ENCODE measurements at regions not wholly inside any gene's neighbourhood (a gene's known extent, or its start where the extent isn't known, plus 50 kb on each side); places are given as distances from the start of the nearest gene placed in this dataset.
"Not testable (repeated sequence)": the region's sequence is repeated elsewhere in the genome, so short reads cannot be mapped to it uniquely, and the experiment has no call there.

- H3K9me3 Mint-ChIP-seq; H3K36me3 Mint-ChIP-seq; DNase-seq; H3K27me3 Mint-ChIP-seq; H3K27ac Mint-ChIP-seq; H3K4me3 Mint-ChIP-seq; H3K4me1 Mint-ChIP-seq (ENCODE audit: low read depth); POLR2A ChIA-PET; CTCF ChIA-PET: not testable (repeated sequence)
- intact Hi-C loops (cut with micrococcal nuclease) = loop anchor here (10.0 kb wide), 1 partner anchor 88 kb away; the partner anchor contains the start of gene CPOX
These were observed 80.7 kb upstream of the ST3GAL6 start for GRCh38 chr3:98682391-98682790.

GRCh38 chr3:98688363-98688762 lies 74.8 kb upstream of the ST3GAL6 start:
- intact Hi-C loops (cut with micrococcal nuclease) = loop anchor here (10.0 kb wide), 1 partner anchor 94 kb away; the partner anchor contains the start of gene CPOX
- Mint-ChIP-seq H3K9me3 (peaks cover 6% of the 10 kb centered on the region), H3K4me3 (no peak overlapping the region), H3K36me3 (no peaks in the 10 kb centered on the region), H3K4me1 (ENCODE audit: low read depth) (no peaks in the 10 kb centered on the region), H3K27ac (no peak overlapping the region), H3K27me3 (no peaks in the 10 kb centered on the region)
- ChIA-PET POLR2A (no interaction called here), CTCF (no interaction called here)
- DNase-seq = no peak

GRCh38 chr3:98690876-98691275 lies 72.3 kb upstream of the ST3GAL6 start:
- ChIA-PET CTCF (no interaction called here), POLR2A (no interaction called here)
- Mint-ChIP-seq H3K9me3 (peaks cover 6% of the 10 kb centered on the region), H3K4me3 (no peak overlapping the region), H3K27ac (no peak overlapping the region), H3K27me3 (no peaks in the 10 kb centered on the region), H3K4me1 (ENCODE audit: low read depth) (no peaks in the 10 kb centered on the region), H3K36me3 (no peaks in the 10 kb centered on the region)
- no peak for DNase-seq
- intact Hi-C loops (cut with micrococcal nuclease) = no loop called here

GRCh38 chr3:98691897-98692296 lies 71.2 kb upstream of the ST3GAL6 start:
- Mint-ChIP-seq H3K27ac (no peak overlapping the region), H3K9me3 (peaks cover 6% of the 10 kb centered on the region), H3K4me1 (ENCODE audit: low read depth) (no peaks in the 10 kb centered on the region), H3K4me3 (no peak overlapping the region), H3K27me3 (no peaks in the 10 kb centered on the region), H3K36me3 (no peaks in the 10 kb centered on the region)
- CTCF ChIA-PET = no interaction called here
- POLR2A ChIA-PET = no interaction called here
- intact Hi-C loops (cut with micrococcal nuclease) = no loop called here
- no peak for DNase-seq

GRCh38 chr3:98692787-98693473 lies 70.2 kb upstream of the ST3GAL6 start:
- Mint-ChIP-seq H3K27me3 (no peaks in the 10 kb centered on the region), H3K36me3 (no peaks in the 10 kb centered on the region), H3K27ac (no peak overlapping the region), H3K9me3 (no peaks in the 10 kb centered on the region), H3K4me1 (ENCODE audit: low read depth) (no peaks in the 10 kb centered on the region), H3K4me3 (no peak overlapping the region)
- intact Hi-C loops (cut with micrococcal nuclease) = no loop called here
- no peak for DNase-seq
- ChIA-PET POLR2A (no interaction called here), CTCF (no interaction called here)

GRCh38 chr3:98695796-98696195 lies 67.3 kb upstream of the ST3GAL6 start:
- ChIA-PET POLR2A (no interaction called here), CTCF (no interaction called here)
- Mint-ChIP-seq H3K4me1 (ENCODE audit: low read depth) (no peaks in the 10 kb centered on the region), H3K36me3 (no peaks in the 10 kb centered on the region), H3K4me3 (no peak overlapping the region), H3K9me3 (no peaks in the 10 kb centered on the region), H3K27me3 (peaks cover under 1% of the 10 kb centered on the region), H3K27ac (no peak overlapping the region)
- DNase-seq = no peak
- intact Hi-C loops (cut with micrococcal nuclease) = no loop called here

- intact Hi-C loops (cut with micrococcal nuclease); DNase-seq; H3K4me1 Mint-ChIP-seq (ENCODE audit: low read depth); POLR2A ChIA-PET; H3K4me3 Mint-ChIP-seq; H3K27ac Mint-ChIP-seq; H3K9me3 Mint-ChIP-seq; H3K36me3 Mint-ChIP-seq; CTCF ChIA-PET; H3K27me3 Mint-ChIP-seq: not testable (repeated sequence)
These were observed 66.8 kb upstream of the ST3GAL6 start for GRCh38 chr3:98696296-98696695.

GRCh38 chr3:98697225-98697624 lies 65.9 kb upstream of the ST3GAL6 start:
- intact Hi-C loops (cut with micrococcal nuclease) = no loop called here
- Mint-ChIP-seq H3K27me3 (peaks cover 2% of the 10 kb centered on the region), H3K4me3 (no peak overlapping the region), H3K27ac (no peak overlapping the region), H3K36me3 (no peaks in the 10 kb centered on the region), H3K9me3 (no peaks in the 10 kb centered on the region), H3K4me1 (ENCODE audit: low read depth) (no peaks in the 10 kb centered on the region)
- DNase-seq = no peak
- ChIA-PET POLR2A (no interaction called here), CTCF (no interaction called here)

GRCh38 chr3:98699132-98699531 lies 64.0 kb upstream of the ST3GAL6 start:
- Mint-ChIP-seq H3K27ac (no peak overlapping the region), H3K27me3 (peaks cover 2% of the 10 kb centered on the region), H3K4me1 (ENCODE audit: low read depth) (no peaks in the 10 kb centered on the region), H3K9me3 (no peaks in the 10 kb centered on the region), H3K4me3 (no peak overlapping the region), H3K36me3 (no peaks in the 10 kb centered on the region)
- intact Hi-C loops (cut with micrococcal nuclease) = no loop called here
- POLR2A ChIA-PET = no interaction called here
- CTCF ChIA-PET = no interaction called here
- DNase-seq = no peak

- H3K9me3 Mint-ChIP-seq = no peaks in the 10 kb centered on the region
- no peak overlapping the region for H3K4me3 Mint-ChIP-seq
- H3K4me1 Mint-ChIP-seq (ENCODE audit: low read depth) = no peaks in the 10 kb centered on the region
- ChIA-PET CTCF (interaction anchor here (0.7 kb wide), 1 partner anchor 512 kb away, joined by 3 read pairs; no protein-coding TSS in a partner anchor), POLR2A (no interaction called here)
- DNase-seq = no peak
- H3K27ac Mint-ChIP-seq = no peak overlapping the region
- intact Hi-C loops (cut with micrococcal nuclease) = no loop called here
- H3K27me3 Mint-ChIP-seq = peaks cover 4% of the 10 kb centered on the region
- H3K36me3 Mint-ChIP-seq = no peaks in the 10 kb centered on the region
These were observed 62.0 kb upstream of the ST3GAL6 start for GRCh38 chr3:98701071-98701675.

- no peaks in the 10 kb centered on the region for H3K36me3 Mint-ChIP-seq
- peaks cover 4% of the 10 kb centered on the region for H3K27me3 Mint-ChIP-seq
- POLR2A ChIA-PET = no interaction called here
These were observed 61.0 kb upstream of the ST3GAL6 start for GRCh38 chr3:98702166-98702565.

GRCh38 chr3:98705212-98705611 lies 57.9 kb upstream of the ST3GAL6 start:
- CTCF ChIA-PET = interaction anchor here (0.9 kb wide), 1 partner anchor 375 kb away, joined by 3 read pairs; no protein-coding TSS in a partner anchor
- no peaks in the 10 kb centered on the region for H3K4me1 Mint-ChIP-seq (ENCODE audit: low read depth)
- H3K4me3 Mint-ChIP-seq = no peak overlapping the region
- H3K27ac Mint-ChIP-seq = no peak overlapping the region
- no peak for DNase-seq
- H3K27me3 Mint-ChIP-seq = peaks cover 4% of the 10 kb centered on the region
- POLR2A ChIA-PET = no interaction called here
- intact Hi-C loops (cut with micrococcal nuclease) = no loop called here
- no peaks in the 10 kb centered on the region for H3K9me3 Mint-ChIP-seq
- no peaks in the 10 kb centered on the region for H3K36me3 Mint-ChIP-seq

More at GRCh38 chr3:98702166-98702565, 61.0 kb upstream of the ST3GAL6 start:
- CTCF ChIA-PET = no interaction called here
- Mint-ChIP-seq H3K4me3 (no peak overlapping the region), H3K9me3 (no peaks in the 10 kb centered on the region), H3K4me1 (ENCODE audit: low read depth) (no peaks in the 10 kb centered on the region), H3K27ac (no peak overlapping the region)
- intact Hi-C loops (cut with micrococcal nuclease) = no loop called here
- no peak for DNase-seq

GRCh38 chr3:98705694-98706093 lies 57.4 kb upstream of the ST3GAL6 start:
- POLR2A ChIA-PET = no interaction called here
- H3K4me3 Mint-ChIP-seq = no peak overlapping the region
- CTCF ChIA-PET = no interaction called here

More at GRCh38 chr3:98705694-98706093, 57.4 kb upstream of the ST3GAL6 start:
- no peaks in the 10 kb centered on the region for H3K36me3 Mint-ChIP-seq
- H3K27ac Mint-ChIP-seq = no peak overlapping the region
- peaks cover 4% of the 10 kb centered on the region for H3K27me3 Mint-ChIP-seq
- no peaks in the 10 kb centered on the region for H3K9me3 Mint-ChIP-seq
- no peak for DNase-seq
- H3K4me1 Mint-ChIP-seq (ENCODE audit: low read depth) = no peaks in the 10 kb centered on the region
- intact Hi-C loops (cut with micrococcal nuclease) = no loop called here

Measured in activated CD4-positive, alpha-beta memory T cell treated with anti-CD3 and anti-CD28 coated beads for 36 hours (primary cell).